Testis (tissue), 2 donors: ENCODE measurements at regions not wholly inside any gene's neighbourhood (a gene's known extent, or its start where the extent isn't known, plus 50 kb on each side); places are given as distances from the start of the nearest gene placed in this dataset.

Experiments used
- POLR2A ChIP-seq: fragments of 450-650 bp; IDR thresholded peaks from one replicate; pipeline ENCODE4 v1.6.1; 2017; ENCODE audit warnings: antibody characterized with exemption, mild to moderate bottlenecking, moderate library complexity
- TF ChIP-seq, protein P1 (sequence below), 3 experiments: fragments of 450-650 bp in 2 of 3; fragments of 200-600 bp in 1 of 3; sonication (generic) in 1 of 3; IDR thresholded peaks; one replicate each; pipeline ENCODE4 v1.5.1; 2016 to 2019; ENCODE audit warnings: antibody characterized with exemption in 3 of 3, mild to moderate bottlenecking in 2 of 3, moderate library complexity in 1 of 3

DNA sequence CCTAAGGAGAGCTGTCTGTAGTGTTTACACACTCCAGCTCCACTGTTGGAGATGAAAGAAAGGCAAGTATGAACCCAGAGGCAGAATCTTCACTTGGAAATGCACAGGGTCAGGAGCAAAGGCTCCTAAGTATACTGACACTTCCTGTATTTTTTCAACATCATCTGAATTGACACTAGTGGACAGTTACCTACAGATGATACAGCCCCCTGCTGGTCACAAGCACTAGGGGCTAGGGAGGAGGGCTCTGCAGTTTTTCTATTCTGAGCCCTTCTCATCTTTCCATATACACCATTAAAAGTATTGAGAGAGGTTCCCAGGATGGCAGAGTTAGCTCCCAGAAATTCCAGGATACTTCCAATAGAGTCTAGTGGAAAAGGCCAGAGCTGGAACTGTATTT is 290.3 kb upstream of the API5 start:
- TF ChIP-seq, protein P1, sequence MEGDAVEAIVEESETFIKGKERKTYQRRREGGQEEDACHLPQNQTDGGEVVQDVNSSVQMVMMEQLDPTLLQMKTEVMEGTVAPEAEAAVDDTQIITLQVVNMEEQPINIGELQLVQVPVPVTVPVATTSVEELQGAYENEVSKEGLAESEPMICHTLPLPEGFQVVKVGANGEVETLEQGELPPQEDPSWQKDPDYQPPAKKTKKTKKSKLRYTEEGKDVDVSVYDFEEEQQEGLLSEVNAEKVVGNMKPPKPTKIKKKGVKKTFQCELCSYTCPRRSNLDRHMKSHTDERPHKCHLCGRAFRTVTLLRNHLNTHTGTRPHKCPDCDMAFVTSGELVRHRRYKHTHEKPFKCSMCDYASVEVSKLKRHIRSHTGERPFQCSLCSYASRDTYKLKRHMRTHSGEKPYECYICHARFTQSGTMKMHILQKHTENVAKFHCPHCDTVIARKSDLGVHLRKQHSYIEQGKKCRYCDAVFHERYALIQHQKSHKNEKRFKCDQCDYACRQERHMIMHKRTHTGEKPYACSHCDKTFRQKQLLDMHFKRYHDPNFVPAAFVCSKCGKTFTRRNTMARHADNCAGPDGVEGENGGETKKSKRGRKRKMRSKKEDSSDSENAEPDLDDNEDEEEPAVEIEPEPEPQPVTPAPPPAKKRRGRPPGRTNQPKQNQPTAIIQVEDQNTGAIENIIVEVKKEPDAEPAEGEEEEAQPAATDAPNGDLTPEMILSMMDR (IDR thresholded peaks at IDR 0.05): no peak
- no peak for TF ChIP-seq POLR2A
